Lung microvascular endothelial cell (primary cell): ENCODE measurements at regions not wholly inside any gene's neighbourhood (a gene's known extent, or its start where the extent isn't known, plus 50 kb on each side); places are given as distances from the start of the nearest gene placed in this dataset.
"Not testable (repeated sequence)": the region's sequence is repeated elsewhere in the genome, so short reads cannot be mapped to it uniquely, and the experiment has no call there.

Source experiments
- DNase-seq, 2 donors: peaks; one replicate each; pipeline versions ENCODE4 v3.0.0 to v3.0.0-alpha.2; 2010; ENCODE audit warnings: low read depth in 2 of 2

DNA sequence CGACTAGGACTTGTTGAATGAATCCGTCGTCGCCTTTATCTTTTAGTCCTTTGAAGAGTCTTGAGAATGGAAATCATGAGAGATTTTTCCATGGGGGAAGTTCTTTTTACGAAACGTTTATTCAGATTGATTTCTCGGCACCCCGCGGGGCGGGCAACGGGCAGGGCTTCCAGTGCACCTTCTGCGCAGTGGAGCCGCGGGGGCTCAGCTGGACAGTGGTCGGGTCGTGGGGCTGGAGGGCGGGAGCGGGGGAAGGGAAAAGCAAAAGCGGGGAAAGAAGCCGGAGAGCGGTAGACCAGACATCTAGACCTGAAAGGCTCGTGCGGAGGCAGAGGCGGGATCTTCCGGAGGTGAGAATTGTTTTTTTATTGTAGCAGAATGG, 103.0 kb downstream of the NBPF11 start:
- DNase-seq: not testable (repeated sequence)

DNA sequence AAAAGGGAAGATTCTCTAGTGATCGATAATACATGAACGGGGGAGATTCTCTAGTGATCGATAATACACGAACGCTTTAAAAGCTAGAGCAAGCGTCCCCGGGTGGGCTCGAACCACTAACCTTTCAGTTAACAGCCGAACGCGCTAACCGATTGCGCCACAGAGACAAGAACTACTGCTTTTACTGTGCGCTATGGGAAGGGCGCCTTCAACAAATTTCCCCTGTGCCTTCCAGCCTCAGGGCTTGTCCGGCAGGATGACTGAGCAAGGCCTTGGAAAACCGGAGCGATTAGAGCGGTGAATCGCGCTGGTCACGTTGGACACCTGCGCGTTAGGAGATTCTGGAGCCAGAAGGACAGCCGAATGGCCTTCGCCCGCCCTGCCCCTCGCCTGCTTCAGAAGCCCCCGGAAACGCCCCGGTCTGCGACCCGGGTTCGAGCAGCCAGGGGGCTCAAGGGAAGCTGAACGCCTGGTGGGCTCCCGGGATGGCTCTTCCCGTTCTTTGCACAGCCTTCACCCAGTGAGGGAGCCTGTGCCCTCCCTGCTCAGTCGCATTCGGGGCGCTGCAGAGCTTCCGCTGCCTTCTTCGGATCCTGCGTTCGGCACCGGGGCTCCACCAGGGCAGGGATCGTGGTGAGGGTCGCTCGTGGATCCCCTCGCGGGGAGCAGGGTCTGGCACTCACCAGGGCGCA, 103.5 kb downstream of the NBPF11 start:
- DNase-seq: peak in 1 of 2 donors; percentile 3

DNA sequence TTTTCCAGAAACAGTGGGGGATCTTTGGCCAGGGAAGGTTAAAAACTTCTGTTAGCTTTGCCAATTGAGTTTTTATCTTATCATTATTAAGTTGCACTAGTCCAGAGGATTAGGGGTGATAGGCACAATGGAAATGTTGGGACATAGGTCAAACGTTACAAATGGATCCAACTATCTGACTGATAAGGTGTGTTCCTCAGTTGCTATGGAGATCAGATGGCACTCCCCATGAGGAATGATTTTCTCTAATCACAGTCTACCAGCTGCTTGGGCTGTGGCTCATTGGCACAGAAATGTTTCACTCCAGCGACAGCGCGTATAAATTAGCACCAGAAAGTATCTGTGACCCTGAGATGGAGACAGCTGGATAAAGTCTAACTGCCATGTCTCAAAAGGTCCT, 106.2 kb downstream of the NBPF11 start:
- DNase-seq: not testable (repeated sequence)

DNA sequence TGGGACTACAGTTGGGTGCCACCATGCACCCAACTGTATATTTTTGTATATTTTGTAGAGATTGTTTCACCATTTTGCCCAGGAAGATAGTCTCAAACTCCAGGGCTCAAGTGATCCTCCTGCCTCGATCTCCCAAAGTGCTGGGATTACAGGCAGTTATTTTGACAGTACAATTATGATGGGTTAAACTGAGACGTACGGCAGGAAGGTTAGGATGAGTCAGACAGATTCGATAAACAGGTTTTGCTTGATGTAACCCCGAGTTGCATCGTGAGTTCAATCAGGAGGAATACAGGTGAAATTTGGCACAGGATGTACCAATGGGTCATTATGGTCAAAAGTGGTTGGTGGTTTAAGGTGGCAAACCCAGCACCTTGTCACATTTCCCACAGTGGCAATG, 107.6 kb downstream of the NBPF11 start:
- not testable (repeated sequence) for DNase-seq
